K562 (cell line): ENCODE measurements at regions not wholly inside any gene's neighbourhood (a gene's known extent, or its start where the extent isn't known, plus 50 kb on each side); places are given as distances from the start of the nearest gene placed in this dataset.

Source experiments
- ATAC-seq: fragments of 200-7000 bp; cut with Tn5 transposase; 3 replicates; pipeline ENCODE4 v1.9.1; 2020; ENCODE audit warnings: moderate library complexity
- BruUV-seq: library from RNA; stranded (reverse); fragments of 400-500 nt; replicated peaks from 2 replicates; lab custom pipeline; 2021; lab: Mats Ljungman, UMichigan
- CTCF ChIA-PET: fragments of 300-600 bp; formaldehyde crosslinking; extraction: SDS; loops from one replicate; lab custom pipeline; 2021; ENCODE audit warnings: low intra/inter-chr PET ratio; lab: Yijun Ruan, JAX
- POLR2A ChIA-PET: fragments of 300-600, 350-650 bp; sonication (Branson Sonifier 250); formaldehyde crosslinking; extraction: SDS; loops from one replicate; lab custom pipeline; 2021; ENCODE audit warnings: antibody characterized with exemption, inconsistent platforms; lab: Yijun Ruan, JAX
- DNase-seq, 4 experiments: peaks; one replicate each; pipeline versions ENCODE4 v3.0.0 to v3.0.0-alpha.2; 2011 to 2018; ENCODE audit warnings: low spot score in 3 of 4, mixed read lengths in 3 of 4; ENCODE audit errors: extremely low read depth in 1 of 4
- FAIRE-seq: peaks from 2 replicates; lab custom pipeline; 2011; peaks lifted over from hg19 to GRCh38; lab: Jason Lieb, UNC
- H2AFZ ChIP-seq: 2 replicates; pipeline ENCODE4 v1.6.0; 2011; ENCODE audit warnings: low read depth, low read length, control low read depth, inconsistent platforms
- H3K27ac ChIP-seq: fragments of 200-600 bp; 3 replicates; pipeline ENCODE4 v1.8.0; 2011; ENCODE audit warnings: low read depth, mild to moderate bottlenecking, control low read depth, inconsistent platforms, low read length, moderate library complexity, mixed read lengths; ENCODE audit errors: extremely low read depth
- H3K27me3 ChIP-seq, 2 experiments: fragments of 300-600 bp in 1 of 2; 2 replicates in 1 of 2; 3 replicates in 1 of 2; pipeline versions ENCODE4 v1.6.0 to v1.8.0; 2011; ENCODE audit warnings: inconsistent platforms in 2 of 2, low read length in 2 of 2, mild to moderate bottlenecking in 1 of 2, mixed read lengths in 1 of 2, moderate library complexity in 1 of 2; ENCODE audit not compliant: control insufficient read depth in 2 of 2, insufficient read depth in 2 of 2
- H3K36me3 ChIP-seq: fragments of 300-600 bp; 3 replicates; pipeline ENCODE4 v1.8.0; 2011; ENCODE audit warnings: mild to moderate bottlenecking, low read length, inconsistent platforms; ENCODE audit not compliant: control insufficient read depth, insufficient read depth
- H3K4me1 ChIP-seq, 2 experiments: fragments of 200-600 bp in 1 of 2; replicated peaks in 1 of 2; 2 replicates in 1 of 2; 3 replicates in 1 of 2; pipeline versions ENCODE4 v1.5.1 to v1.8.0; 2011; ENCODE audit warnings: inconsistent platforms in 2 of 2, low read length in 2 of 2, mild to moderate bottlenecking in 1 of 2, mixed read lengths in 1 of 2, moderate library complexity in 1 of 2; ENCODE audit not compliant: control insufficient read depth in 2 of 2, insufficient read depth in 2 of 2
- H3K4me2 ChIP-seq: 2 replicates; pipeline ENCODE4 v1.6.1; 2011; ENCODE audit warnings: low read length, control low read depth, inconsistent platforms, mixed read lengths; ENCODE audit not compliant: insufficient read depth
- H3K4me3 ChIP-seq: fragments of 200-600 bp; sonication (generic), shearing (Covaris generic); 2 replicates; pipeline ENCODE4 v1.5.1; 2016; ENCODE audit warnings: control low read depth, inconsistent platforms
- H3K79me2 ChIP-seq: fragments of 200-600 bp; 3 replicates; pipeline ENCODE4 v1.8.0; 2011; ENCODE audit warnings: low read length, inconsistent platforms; ENCODE audit not compliant: control insufficient read depth, insufficient read depth
- H3K9ac ChIP-seq, 2 experiments: 2 replicates each; pipeline versions ENCODE4 v1.6.0 to v1.6.1; 2011; ENCODE audit warnings: low read depth in 2 of 2, low read length in 2 of 2, control low read depth in 1 of 2, inconsistent platforms in 1 of 2, mild to moderate bottlenecking in 1 of 2, mixed read lengths in 1 of 2; ENCODE audit not compliant: insufficient read depth in 1 of 2
- H3K9me1 ChIP-seq: one replicate; pipeline ENCODE4 v1.6.0; 2011; ENCODE audit warnings: inconsistent platforms, mild to moderate bottlenecking, low read length, moderate library complexity; ENCODE audit not compliant: control insufficient read depth, insufficient read depth
- H3K9me3 ChIP-seq: replicated peaks from 2 replicates; pipeline ENCODE4 v1.5.1; 2011; ENCODE audit warnings: low read depth, low read length, inconsistent platforms; ENCODE audit not compliant: control insufficient read depth, insufficient read depth
- H4K20me1 ChIP-seq: replicated peaks from 2 replicates; pipeline ENCODE4 v1.6.1; 2011; ENCODE audit warnings: low read length, inconsistent platforms, mixed read lengths; ENCODE audit not compliant: control insufficient read depth, insufficient read depth
- CHAMP1 ChIP-seq: fragments of 450-650 bp; IDR thresholded peaks from 2 replicates; pipeline ENCODE4 v1.6.1; 2016; ENCODE audit warnings: mild to moderate bottlenecking
- CREBBP ChIP-seq: IDR thresholded peaks from one replicate; pipeline ENCODE4 v1.6.1; 2012; ENCODE audit warnings: low read depth, mild to moderate bottlenecking, control low read depth, inconsistent platforms, low read length
- CXXC5 ChIP-seq: fragments of 250-450 bp; sonication (Bioruptor Pico); IDR thresholded peaks from 2 replicates; pipeline ENCODE4 v1.8.0; 2022; ENCODE audit warnings: inconsistent platforms, mild to moderate bottlenecking, moderate library complexity
- ERF ChIP-seq: fragments of 450-650 bp; formaldehyde crosslinking; IDR thresholded peaks from 2 replicates; pipeline ENCODE4 v1.4.0; 2020; ENCODE audit warnings: mild to moderate bottlenecking, mixed read lengths
- KLF10 ChIP-seq: fragments of 250-450 bp; sonication (Bioruptor Pico); IDR thresholded peaks from 2 replicates; pipeline ENCODE4 v1.6.1; 2021; ENCODE audit warnings: matching md5 sums
- MTA1 ChIP-seq: fragments of 450-650 bp; IDR thresholded peaks from 2 replicates; pipeline ENCODE4 v1.6.1; 2017; ENCODE audit warnings: borderline replicate concordance
- MTA3 ChIP-seq: fragments of 450-650 bp; formaldehyde crosslinking; IDR thresholded peaks from 2 replicates; pipeline ENCODE4 v1.6.1; 2017; ENCODE audit warnings: mild to moderate bottlenecking, borderline replicate concordance
- PREB ChIP-seq: sonication (generic); formaldehyde crosslinking; IDR thresholded peaks from 2 replicates; pipeline ENCODE4 v1.8.1; 2023; ENCODE audit warnings: mild to moderate bottlenecking, missing genetic modification reagents
- RBM34 ChIP-seq: fragments of 200-400 bp; formaldehyde crosslinking; IDR thresholded peaks from 2 replicates; pipeline ENCODE4 v1.6.1; 2018; ENCODE audit warnings: low read length, borderline replicate concordance; ENCODE audit not compliant: insufficient read depth
- SIN3A ChIP-seq, 2 experiments: fragments of 150-350 bp in 1 of 2; IDR thresholded peaks; 2 replicates each; pipeline ENCODE4 v1.6.1; 2011 to 2016; ENCODE audit warnings: borderline replicate concordance in 2 of 2, low read depth in 2 of 2, low read length in 2 of 2, mild to moderate bottlenecking in 2 of 2, moderate library complexity in 2 of 2; ENCODE audit not compliant: control insufficient read depth in 1 of 2
- SMAD2 ChIP-seq: fragments of 150-350 bp; IDR thresholded peaks from 2 replicates; pipeline ENCODE4 v1.6.1; 2014; ENCODE audit warnings: low read depth, mild to moderate bottlenecking, low read length
- SREBF1 ChIP-seq: fragments of 150-350 bp; IDR thresholded peaks from 2 replicates; pipeline ENCODE4 v1.6.1; 2014; ENCODE audit warnings: antibody characterized with exemption, low read depth, low read length, borderline replicate concordance
- TARDBP ChIP-seq: fragments of 450-650 bp; IDR thresholded peaks from 2 replicates; pipeline ENCODE4 v1.6.1; 2016
- TRIM28 ChIP-seq: fragments of 450-650 bp; IDR thresholded peaks from 2 replicates; pipeline ENCODE4 v1.6.1; 2017
- U2AF1 ChIP-seq: fragments of 200-400 bp; formaldehyde crosslinking; optimal IDR thresholded peaks from 2 replicates; pipeline ENCODE3; 2017; ENCODE audit warnings: mild to moderate bottlenecking, low read depth, low read length, moderate library complexity
- ZBTB1 ChIP-seq: sonication (generic); formaldehyde crosslinking; IDR thresholded peaks from 2 replicates; pipeline ENCODE4 v1.8.1; 2023; ENCODE audit warnings: missing genetic modification reagents, low read depth, mild to moderate bottlenecking, borderline replicate concordance
- ZFP30 ChIP-seq: fragments of 250-450 bp; sonication (Bioruptor Pico); IDR thresholded peaks from 2 replicates; pipeline ENCODE4 v1.8.0; 2022; ENCODE audit warnings: moderate library complexity, mild to moderate bottlenecking, inconsistent platforms, borderline replicate concordance
- ZNF316 ChIP-seq: fragments of 450-650 bp; IDR thresholded peaks from 2 replicates; pipeline ENCODE4 v1.6.1; 2016
- ZNF41 ChIP-seq: fragments of 250-450 bp; sonication (Bioruptor Pico); conservative IDR thresholded peaks from 2 replicates; pipeline ENCODE4 v1.4.0; 2020; ENCODE audit warnings: mild to moderate bottlenecking
- WGBS: fragments of 100-300 bp; shearing (Covaris generic); methylation state at CpG from one replicate; pipeline ENCODE4 v1.1.6; 2016; ENCODE audit warnings: low coverage, mixed read lengths; ENCODE audit not compliant: insufficient coverage; ENCODE audit errors: missing lambda C conversion rate; 5-methylcytosine and 5-hydroxymethylcytosine counted together
- in situ Hi-C: fragments of 300-500 bp; cut with MboI; formaldehyde crosslinking; loops from 4 replicates; pipeline ENCODE4 v1.15.0; 2018; ENCODE audit warnings: inconsistent platforms, mixed read lengths
- intact Hi-C: fragments of 100-400 bp; cut with micrococcal nuclease; formaldehyde crosslinking; loops from 2 replicates; pipeline ENCODE4 v1.14.2; 2022

- no peak overlapping the region for H3K4me2 ChIP-seq
- no peaks in the 10 kb centered on the region for H3K9me3 ChIP-seq
- peaks cover 13 to 26% of the 10 kb centered on the region in 2 experiments; a peak in 4 of 5 replicates for H3K27me3 ChIP-seq
- ChIA-PET CTCF (no interaction called here), POLR2A (no interaction called here)
- intact Hi-C loops (no loop called here), in situ Hi-C loops (no loop called here)
- no peaks in the 10 kb centered on the region for H3K79me2 ChIP-seq
- no peak overlapping the region for H2AFZ ChIP-seq
- H3K4me1 ChIP-seq: no peaks in the 10 kb centered on the region; a peak in 1 of 5 replicates
- 0% methylated on average over 2 of the region's 2 CpGs for WGBS
- H3K9ac ChIP-seq: no peak overlapping the region
- DNase-seq (no peak), FAIRE-seq (no peak), ATAC-seq (no peak)
- BruUV-seq: no TSS peak
- no peaks in the 10 kb centered on the region for H3K9me1 ChIP-seq
- H3K4me3 ChIP-seq: no peak overlapping the region
- no peaks in the 10 kb centered on the region for H3K36me3 ChIP-seq
- no peak overlapping the region for H3K27ac ChIP-seq
- no peaks in the 10 kb centered on the region for H4K20me1 ChIP-seq
- TF ChIP-seq TRIM28: no peak
- no peak for TF ChIP-seq MTA3
- no peak for TF ChIP-seq U2AF1
- TF ChIP-seq SREBF1: no peak
- no peak for TF ChIP-seq RBM34
- TF ChIP-seq ZBTB1 (CRISPR knock-in tag): no peak
- TF ChIP-seq CREBBP: no peak
- no peak for TF ChIP-seq ZFP30 (CRISPR knock-in tag)
- no peak for TF ChIP-seq ZNF41 (CRISPR knock-in tag)
- no peak for TF ChIP-seq MTA1
- TF ChIP-seq CXXC5: no peak
- no peak for TF ChIP-seq KLF10
- no peak for TF ChIP-seq SIN3A (IDR thresholded peaks at IDR 0.05; ENCODE audit: borderline replicate concordance in 2 of 2, control insufficient read depth in 1 of 2, low read depth in 2 of 2, low read length in 2 of 2)
- TF ChIP-seq ERF: no peak
- no peak for TF ChIP-seq TARDBP
- TF ChIP-seq PREB: no peak
- no peak for TF ChIP-seq ZNF316
- no peak for TF ChIP-seq SMAD2
- no peak for TF ChIP-seq CHAMP1
Measured at GRCh38 chr15:62870216-62870615, 172.3 kb upstream of the TPM1 start.
